NCI-H146 treated with DMSO at 0.1 percent for 48 hours (cell line): ENCODE measurements at regions not wholly inside any gene's neighbourhood (a gene's known extent, or its start where the extent isn't known, plus 50 kb on each side); places are given as distances from the start of the nearest gene placed in this dataset.
"Not testable (repeated sequence)": the region's sequence is repeated elsewhere in the genome, so short reads cannot be mapped to it uniquely, and the experiment has no call there.

ENCODE experiments used
- DNase-seq: peaks from one replicate; lab custom pipeline; 2025; ENCODE audit not compliant: unreplicated experiment; lab: John Stamatoyannopoulos, UW

DNA sequence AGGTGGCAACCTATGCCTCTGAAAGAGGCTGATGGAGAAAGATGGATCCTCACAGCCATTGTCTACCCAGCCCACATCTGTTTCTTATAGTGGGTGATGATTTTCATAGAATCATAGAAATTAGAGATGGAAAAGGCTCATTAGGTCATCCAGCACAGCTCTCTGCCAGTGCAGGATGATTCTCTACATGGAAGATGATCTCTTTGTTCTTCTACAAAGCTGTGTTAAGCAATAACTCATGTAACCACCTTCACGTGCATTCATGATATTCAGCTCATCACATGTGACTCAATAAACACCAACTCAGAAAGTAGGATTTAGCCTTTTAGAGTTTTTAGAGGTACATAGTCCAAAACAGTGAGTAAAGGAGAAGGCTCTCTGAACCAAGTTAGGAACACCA is 539.4 kb upstream of the ID2 start:
- DNase-seq = no peak

- DNase-seq = no peak
Observed at GRCh38 chr2:8144131-8144631, 537.7 kb upstream of the ID2 start.

DNA sequence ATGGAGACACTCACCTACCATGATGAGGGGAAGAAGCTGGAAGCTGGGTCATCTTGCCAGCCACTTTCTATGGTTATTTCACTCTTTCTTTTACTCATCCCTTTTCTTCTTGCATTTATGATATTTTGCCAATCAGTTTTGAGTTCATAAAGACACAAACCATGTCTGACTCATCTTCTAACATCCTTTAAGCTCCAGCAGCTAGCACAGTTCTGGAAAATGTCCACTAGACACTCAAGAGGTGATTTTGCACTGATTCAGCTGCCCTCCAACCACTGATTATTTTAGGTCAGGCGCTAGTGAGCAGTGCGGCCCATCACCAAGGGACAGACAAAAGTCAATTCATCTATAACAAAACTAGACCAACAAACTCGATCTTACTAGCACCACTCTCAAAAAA is 537.1 kb upstream of the ID2 start:
- no peak for DNase-seq

DNA sequence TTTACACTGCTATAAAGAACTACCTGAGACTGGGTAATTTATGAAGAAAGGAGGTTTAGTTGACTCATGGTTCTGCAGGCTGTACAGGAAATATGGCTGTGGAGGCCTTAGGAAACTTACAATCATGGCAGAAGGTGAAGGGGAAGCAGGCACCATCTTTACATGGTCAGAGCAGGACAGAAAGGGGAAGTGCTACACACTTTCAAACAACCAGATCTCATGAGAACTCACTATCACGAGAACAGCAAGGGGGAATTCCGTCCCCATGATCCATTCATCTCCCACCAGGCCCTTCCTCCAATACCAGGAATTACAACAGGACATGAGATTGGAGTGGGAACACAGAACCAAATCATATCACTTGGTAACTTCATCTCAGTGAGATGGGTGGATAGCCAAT is 536.5 kb upstream of the ID2 start:
- not testable (repeated sequence) for DNase-seq

GRCh38 chr2:8146132-8147005 is 535.5 kb upstream of the ID2 start:
- no peak for DNase-seq

- no peak for DNase-seq
Observed at GRCh38 chr2:8148260-8149006, 533.4 kb upstream of the ID2 start.

GRCh38 chr2:8149007-8149405 is 532.9 kb upstream of the ID2 start:
- DNase-seq = no peak

GRCh38 chr2:8149985-8150539 is 531.8 kb upstream of the ID2 start:
- no peak for DNase-seq

- no peak for DNase-seq
Observed at GRCh38 chr2:8151888-8152287, 530.0 kb upstream of the ID2 start.

- no peak for DNase-seq
Observed at GRCh38 chr2:8152392-8153257, 529.2 kb upstream of the ID2 start.

DNA sequence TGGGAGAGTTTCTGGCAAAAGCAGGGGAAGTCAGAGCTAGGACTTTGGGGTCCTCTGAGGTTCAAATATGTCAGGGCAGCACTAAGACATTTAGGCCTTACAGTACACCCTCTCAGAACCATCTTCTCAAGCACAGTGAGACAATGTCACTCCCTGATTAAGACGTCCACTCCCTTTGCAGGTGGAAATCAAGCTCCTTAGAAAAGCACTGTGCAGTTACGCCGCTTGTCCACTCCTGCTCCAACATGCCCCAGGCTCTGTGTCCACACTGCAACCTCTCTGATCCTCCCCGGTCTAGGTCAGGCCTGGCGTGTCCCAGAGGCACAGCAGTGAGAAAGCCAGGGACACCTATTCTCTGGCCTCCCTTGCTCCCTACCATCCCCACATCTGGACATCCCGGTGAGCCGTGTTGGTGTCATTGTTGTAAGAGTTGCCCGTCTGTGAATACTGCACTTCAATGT is 528.6 kb upstream of the ID2 start:
- no peak for DNase-seq

GRCh38 chr2:8154270-8154669 is 527.6 kb upstream of the ID2 start:
- no peak for DNase-seq

DNA sequence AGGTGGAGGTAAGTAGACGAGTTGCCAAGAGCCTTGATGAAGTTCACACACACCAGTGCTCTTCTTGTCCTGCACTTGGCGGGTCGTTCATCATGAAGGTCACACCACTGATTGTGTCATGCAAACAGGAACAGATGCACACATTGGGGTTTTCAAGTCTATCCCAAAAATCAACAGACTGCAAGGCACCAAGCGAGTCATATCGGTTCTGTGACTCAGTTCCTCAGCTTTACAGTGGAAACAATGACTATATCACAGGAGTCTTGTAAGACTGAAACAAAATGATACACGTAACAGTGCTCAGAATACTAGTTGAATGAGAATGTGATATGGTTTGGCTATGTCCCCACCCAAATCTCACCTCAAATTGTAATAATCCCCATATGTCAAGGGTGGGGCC is 526.9 kb upstream of the ID2 start:
- DNase-seq = no peak

DNA sequence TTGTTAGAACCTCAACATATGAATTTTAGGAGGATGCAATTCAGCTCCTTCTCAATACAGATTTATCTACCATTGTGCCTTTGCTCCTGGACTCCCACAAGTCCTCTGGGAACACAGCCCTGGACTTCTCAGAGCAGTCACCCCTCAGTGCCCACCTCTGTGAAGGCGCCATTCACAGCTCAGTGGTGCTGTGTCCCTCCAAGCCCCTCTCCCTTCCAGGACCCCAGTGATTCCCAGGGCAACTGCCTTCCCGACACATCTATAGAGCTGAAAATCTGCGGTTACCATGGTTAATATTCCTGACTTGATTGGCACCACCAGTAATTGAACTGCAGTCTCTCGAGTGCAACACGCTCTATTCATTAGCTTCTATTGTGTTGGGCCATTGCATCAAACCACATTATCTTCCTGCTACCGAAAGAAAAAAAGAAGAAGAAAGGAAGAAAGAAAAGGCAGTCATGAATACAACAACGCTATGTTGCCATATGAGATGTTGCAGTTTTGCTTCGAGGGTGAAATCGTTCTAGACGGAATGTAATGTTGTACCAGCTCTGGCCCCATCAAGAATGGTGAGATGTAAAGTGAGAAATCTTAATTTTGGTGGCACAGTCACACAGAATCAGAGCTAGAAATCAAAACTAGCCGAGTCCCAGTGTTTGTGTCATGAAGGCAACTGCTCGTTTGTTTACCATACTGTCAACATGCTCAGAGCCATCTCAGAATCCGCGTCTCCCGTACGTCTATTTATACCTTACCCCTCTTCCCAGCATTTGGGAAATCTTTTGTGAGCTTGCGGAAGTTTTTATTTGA is 524.0 kb upstream of the ID2 start:
- no peak for DNase-seq

- no peak for DNase-seq
Observed at GRCh38 chr2:8158711-8159110, 523.1 kb upstream of the ID2 start.

- no peak for DNase-seq
Observed at GRCh38 chr2:8159211-8159965, 522.5 kb upstream of the ID2 start.

GRCh38 chr2:8159966-8160603 is 521.8 kb upstream of the ID2 start:
- no peak for DNase-seq

- DNase-seq = no peak
Observed at GRCh38 chr2:8160959-8161358, 520.9 kb upstream of the ID2 start.

DNA sequence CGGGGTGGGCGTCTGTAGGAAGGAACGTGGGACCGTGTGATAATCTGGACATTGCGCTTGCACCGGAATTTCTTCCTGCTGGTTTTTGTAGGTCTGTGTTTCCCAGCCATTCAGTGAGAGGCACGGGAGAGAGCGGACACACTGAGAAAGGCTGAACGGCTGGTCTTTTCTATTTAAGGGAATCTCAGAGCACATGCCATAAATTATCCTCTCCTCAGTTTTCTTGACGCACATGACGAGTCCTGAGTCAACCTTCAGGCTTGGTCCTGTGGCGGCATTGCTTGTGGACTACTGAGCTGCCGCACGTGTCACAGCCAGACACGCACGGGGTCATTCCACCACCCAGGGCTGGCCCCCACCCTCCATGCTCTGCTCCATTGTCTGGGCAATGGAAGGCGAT is 519.3 kb upstream of the ID2 start:
- DNase-seq = no peak
